Midbrain (tissue), 1 donor: ENCODE measurements at regions not wholly inside any gene's neighbourhood (a gene's known extent, or its start where the extent isn't known, plus 50 kb on each side); places are given as distances from the start of the nearest gene placed in this dataset.

ENCODE experiments used
- DNase-seq: peaks from one replicate; lab custom pipeline; 2025; lab: John Stamatoyannopoulos, UW

- DNase-seq = no peak
Measured at GRCh38 chrX:20322887-20323286, 56.2 kb upstream of the RPS6KA3 start.

- DNase-seq = no peak
Measured at GRCh38 chrX:20320461-20321159, 53.9 kb upstream of the RPS6KA3 start.

GRCh38 chrX:20319054-20319453 is 52.3 kb upstream of the RPS6KA3 start:
- DNase-seq = no peak

GRCh38 chrX:20317873-20318272 is 51.2 kb upstream of the RPS6KA3 start:
- no peak for DNase-seq
